Calu3 (cell line): ENCODE measurements at regions not wholly inside any gene's neighbourhood (a gene's known extent, or its start where the extent isn't known, plus 50 kb on each side); places are given as distances from the start of the nearest gene placed in this dataset.

Source experiments
- BruUV-seq: library from RNA; stranded (reverse); fragments of 400-500 nt; replicated peaks from 2 replicates; lab custom pipeline; 2021; lab: Mats Ljungman, UMichigan
- CTCF ChIA-PET: fragments of 300-600 bp; sonication (Branson Sonifier 250); formaldehyde crosslinking; loops from one replicate; lab custom pipeline; 2022; ENCODE audit warnings: antibody characterized with exemption; lab: Charles Lee
- DNase-seq: peaks from one replicate; pipeline ENCODE4 v3.0.0; 2022
- H3K27ac Mint-ChIP-seq: one replicate; pipeline ENCODE4 v1.8.0; 2022; ENCODE audit warnings: mixed read lengths; ENCODE audit not compliant: unreplicated experiment
- H3K27me3 Mint-ChIP-seq: one replicate; pipeline ENCODE4 v1.8.0; 2022; ENCODE audit warnings: mixed read lengths; ENCODE audit not compliant: unreplicated experiment
- H3K36me3 Mint-ChIP-seq: one replicate; pipeline ENCODE4 v1.8.0; 2022; ENCODE audit warnings: mild to moderate bottlenecking, moderate library complexity, mixed read lengths; ENCODE audit not compliant: insufficient read depth, unreplicated experiment
- H3K4me1 Mint-ChIP-seq: one replicate; pipeline ENCODE4 v1.8.0; 2022; ENCODE audit warnings: mild to moderate bottlenecking, low read depth, mixed read lengths; ENCODE audit not compliant: unreplicated experiment
- H3K4me3 Mint-ChIP-seq: one replicate; pipeline ENCODE4 v1.8.0; 2022; ENCODE audit warnings: mild to moderate bottlenecking, low read depth, moderate library complexity, mixed read lengths; ENCODE audit not compliant: unreplicated experiment
- H3K9me3 Mint-ChIP-seq: one replicate; pipeline ENCODE4 v1.8.0; 2022; ENCODE audit warnings: low read depth, mixed read lengths; ENCODE audit not compliant: unreplicated experiment
- intact Hi-C: fragments of 100-400 bp; cut with micrococcal nuclease; formaldehyde crosslinking; loops from one replicate; pipeline ENCODE4 v1.10.0; 2022; ENCODE audit not compliant: unreplicated experiment
- TF ChIP-seq, protein P1 (sequence below): fragments of 200-600 bp; IDR thresholded peaks from one replicate; pipeline ENCODE4 v1.8.0; 2022; ENCODE audit warnings: antibody characterized with exemption; ENCODE audit not compliant: unreplicated experiment

DNA sequence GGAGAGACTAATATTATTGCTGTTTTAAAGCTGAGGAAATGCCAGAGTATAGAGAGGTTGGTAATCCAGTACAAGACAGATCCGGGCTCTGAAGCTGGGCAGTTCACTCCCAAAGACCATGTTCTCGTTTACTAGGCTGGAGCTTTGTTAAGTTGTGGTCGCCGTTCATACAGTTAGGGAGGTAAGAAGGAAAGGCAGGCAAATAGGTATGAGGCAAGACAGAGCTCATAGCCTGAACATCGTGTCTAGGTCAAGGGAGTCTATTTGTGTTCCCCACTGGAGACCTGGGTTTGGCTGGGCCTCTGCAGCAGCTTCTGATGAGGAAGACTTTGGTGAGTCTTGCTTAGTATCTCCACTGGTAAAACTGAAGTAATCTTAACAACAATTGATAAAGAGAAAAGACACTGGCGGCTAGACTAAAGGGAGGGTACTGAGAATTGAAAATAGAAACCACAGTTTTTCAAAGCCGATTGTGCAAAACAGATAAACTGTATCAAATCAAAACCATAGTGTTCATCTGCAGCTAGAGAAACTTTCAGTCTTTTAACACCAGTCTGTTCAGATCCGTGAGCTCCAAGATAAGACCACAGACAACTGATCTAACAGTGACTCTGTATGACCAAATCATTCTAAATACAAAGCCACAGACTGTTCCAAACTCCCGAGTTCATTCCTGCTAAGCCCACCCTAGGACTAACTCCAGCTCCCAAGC, 217.0 kb upstream of the FAM78B start:
- Mint-ChIP-seq H3K4me3 (no peak overlapping the region), H3K27ac (no peak overlapping the region), H3K27me3 (peaks cover 43% of the 10 kb centered on the region), H3K9me3 (no peaks in the 10 kb centered on the region), H3K4me1 (no peaks in the 10 kb centered on the region), H3K36me3 (no peaks in the 10 kb centered on the region)
- no peak for DNase-seq
- intact Hi-C loops = no loop called here
- TF ChIP-seq, protein P1, sequence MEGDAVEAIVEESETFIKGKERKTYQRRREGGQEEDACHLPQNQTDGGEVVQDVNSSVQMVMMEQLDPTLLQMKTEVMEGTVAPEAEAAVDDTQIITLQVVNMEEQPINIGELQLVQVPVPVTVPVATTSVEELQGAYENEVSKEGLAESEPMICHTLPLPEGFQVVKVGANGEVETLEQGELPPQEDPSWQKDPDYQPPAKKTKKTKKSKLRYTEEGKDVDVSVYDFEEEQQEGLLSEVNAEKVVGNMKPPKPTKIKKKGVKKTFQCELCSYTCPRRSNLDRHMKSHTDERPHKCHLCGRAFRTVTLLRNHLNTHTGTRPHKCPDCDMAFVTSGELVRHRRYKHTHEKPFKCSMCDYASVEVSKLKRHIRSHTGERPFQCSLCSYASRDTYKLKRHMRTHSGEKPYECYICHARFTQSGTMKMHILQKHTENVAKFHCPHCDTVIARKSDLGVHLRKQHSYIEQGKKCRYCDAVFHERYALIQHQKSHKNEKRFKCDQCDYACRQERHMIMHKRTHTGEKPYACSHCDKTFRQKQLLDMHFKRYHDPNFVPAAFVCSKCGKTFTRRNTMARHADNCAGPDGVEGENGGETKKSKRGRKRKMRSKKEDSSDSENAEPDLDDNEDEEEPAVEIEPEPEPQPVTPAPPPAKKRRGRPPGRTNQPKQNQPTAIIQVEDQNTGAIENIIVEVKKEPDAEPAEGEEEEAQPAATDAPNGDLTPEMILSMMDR = no peak
- BruUV-seq = no TSS peak
- CTCF ChIA-PET = no interaction called here

DNA sequence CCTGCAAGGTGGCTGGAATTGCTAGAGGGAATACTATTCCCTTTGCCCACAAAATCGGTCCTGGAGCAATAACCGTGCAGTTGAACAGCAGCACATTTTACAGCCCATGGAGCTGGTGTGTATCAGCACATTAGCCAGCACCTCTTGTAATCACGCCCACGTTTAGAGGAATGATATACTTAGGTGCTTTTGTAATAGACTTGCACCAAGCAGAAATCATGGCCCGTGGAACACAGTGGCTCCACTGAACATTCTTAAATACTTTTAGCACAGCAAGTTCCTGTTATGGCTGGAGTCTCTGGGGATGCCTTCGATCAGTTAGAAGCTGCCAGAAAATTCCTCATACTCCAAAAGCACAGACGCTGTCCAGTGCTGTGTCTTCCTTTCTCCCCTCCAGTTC, 218.1 kb upstream of the FAM78B start:
- Mint-ChIP-seq H3K27ac (no peak overlapping the region), H3K4me1 (no peaks in the 10 kb centered on the region), H3K27me3 (peaks cover 45% of the 10 kb centered on the region), H3K36me3 (no peaks in the 10 kb centered on the region), H3K4me3 (no peak overlapping the region), H3K9me3 (no peaks in the 10 kb centered on the region)
- CTCF ChIA-PET = no interaction called here
- TF ChIP-seq, protein P1 = no peak
- DNase-seq = no peak
- BruUV-seq = no TSS peak
- intact Hi-C loops = no loop called here

DNA sequence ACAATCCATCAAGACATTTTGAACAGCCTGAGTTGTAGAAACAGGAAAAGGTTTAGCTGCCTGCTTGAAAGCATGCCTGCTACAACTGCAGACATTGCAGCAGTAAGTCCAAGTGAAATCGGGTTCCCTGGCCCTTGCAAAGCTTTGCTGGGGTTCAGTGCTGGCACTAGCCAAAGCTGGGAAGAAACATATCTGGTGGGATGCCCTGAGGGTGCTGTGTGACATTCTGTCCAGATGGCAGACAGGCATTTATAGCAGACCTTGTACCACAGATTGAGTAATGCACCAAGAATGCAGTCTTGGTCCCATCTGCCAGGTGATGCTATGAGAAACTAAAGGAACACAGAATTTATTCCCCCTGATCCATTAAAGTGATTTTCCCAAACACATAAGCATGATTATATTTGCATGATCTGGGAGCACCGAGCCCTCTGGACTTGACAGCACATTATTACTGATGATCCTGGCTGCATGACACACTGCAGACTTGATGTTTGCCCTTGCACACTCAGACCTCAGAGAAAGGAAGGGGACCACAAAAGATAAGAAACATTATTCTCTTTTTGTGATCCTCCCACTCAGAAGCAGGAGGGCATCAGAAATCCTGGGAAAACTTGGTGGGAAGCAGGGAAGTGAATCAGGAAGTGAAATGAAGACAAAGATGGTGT, 223.7 kb upstream of the FAM78B start:
- BruUV-seq = no TSS peak
- Mint-ChIP-seq H3K4me3 (no peak overlapping the region), H3K36me3 (no peaks in the 10 kb centered on the region), H3K27me3 (peaks cover 19% of the 10 kb centered on the region), H3K4me1 (no peaks in the 10 kb centered on the region), H3K9me3 (no peaks in the 10 kb centered on the region), H3K27ac (no peak overlapping the region)
- TF ChIP-seq, protein P1 = no peak
- intact Hi-C loops = no loop called here
- DNase-seq = no peak
- CTCF ChIA-PET = no interaction called here

DNA sequence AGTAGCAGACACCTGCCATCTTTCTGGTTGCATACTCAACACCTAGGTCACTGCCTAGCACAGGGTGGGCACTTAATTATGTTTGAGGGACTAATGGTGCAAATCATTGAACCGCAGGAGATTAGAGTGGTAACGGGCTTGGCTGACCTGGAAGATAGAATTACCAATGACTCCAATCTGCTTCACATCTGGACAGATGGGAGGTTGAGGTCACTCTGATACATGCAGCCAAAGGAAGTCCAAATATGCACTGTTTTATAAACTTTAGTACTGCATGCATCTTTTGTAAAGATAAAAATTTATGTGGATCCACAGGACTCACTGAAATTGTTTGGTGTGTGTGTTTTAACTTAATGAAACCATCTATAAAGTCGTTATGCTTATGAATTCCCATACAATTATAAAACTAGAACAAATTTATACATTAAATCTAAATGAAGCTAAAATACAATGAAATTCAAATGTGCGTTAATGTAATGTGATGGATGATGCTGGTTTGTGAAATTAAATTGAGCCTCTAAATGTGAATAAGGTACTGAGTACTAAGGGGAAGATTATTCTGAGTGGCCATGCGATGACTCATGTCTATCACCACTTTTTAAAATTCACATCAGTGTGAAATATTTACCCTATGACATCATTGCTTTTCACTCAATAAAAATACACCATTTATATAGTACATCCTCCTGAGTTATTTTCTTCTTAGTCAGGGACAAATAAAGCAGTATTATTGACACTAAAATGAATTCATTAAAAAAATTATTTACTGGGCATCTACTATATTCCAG, 224.7 kb upstream of the FAM78B start:
- no peak for DNase-seq
- CTCF ChIA-PET = no interaction called here

More for the DNA sequence above, 224.7 kb upstream of the FAM78B start:
- no peak overlapping the region for H3K4me3 Mint-ChIP-seq
- H3K36me3 Mint-ChIP-seq = no peaks in the 10 kb centered on the region
- BruUV-seq = no TSS peak
- intact Hi-C loops = no loop called here
- H3K9me3 Mint-ChIP-seq = no peaks in the 10 kb centered on the region
- H3K27ac Mint-ChIP-seq = no peak overlapping the region
- H3K4me1 Mint-ChIP-seq = no peaks in the 10 kb centered on the region
- TF ChIP-seq, protein P1 = no peak
- peaks cover 14% of the 10 kb centered on the region for H3K27me3 Mint-ChIP-seq
